Liver (tissue), 3 donors: ENCODE measurements at regions not wholly inside any gene's neighbourhood (a gene's known extent, or its start where the extent isn't known, plus 50 kb on each side); places are given as distances from the start of the nearest gene placed in this dataset.

ENCODE experiments used
- CTCF ChIP-seq: fragments of 150-350 bp; IDR thresholded peaks from 2 replicates; pipeline ENCODE4 v1.5.1; 2017; ENCODE audit warnings: improper control_type of control experiment, low read depth, low read length; ENCODE audit not compliant: missing input control
- GABPA ChIP-seq, 2 donors: IDR thresholded peaks in 1 of 2; conservative IDR thresholded peaks in 1 of 2; 2 replicates each; pipeline ENCODE4 v1.6.1; 2016; ENCODE audit warnings: antibody characterized with exemption in 2 of 2, mild to moderate bottlenecking in 1 of 2, moderate library complexity in 1 of 2
- RAD21 ChIP-seq, 2 donors: IDR thresholded peaks; 2 replicates each; pipeline ENCODE4 v1.6.1; 2016; ENCODE audit warnings: antibody characterized with exemption in 2 of 2, mild to moderate bottlenecking in 2 of 2
- TAF1 ChIP-seq: conservative IDR thresholded peaks from 2 replicates; pipeline ENCODE4 v1.6.1; 2016; ENCODE audit warnings: antibody characterized with exemption, mild to moderate bottlenecking
- YY1 ChIP-seq: IDR thresholded peaks from 2 replicates; pipeline ENCODE4 v1.6.1; 2016; ENCODE audit warnings: antibody characterized with exemption, mild to moderate bottlenecking
- donor health status: healthy.
- donor health status: healthy.

GRCh38 chr16:85168732-85169256 is 56.5 kb upstream of the CIBAR2 start:
- TF ChIP-seq CTCF: no peak
- TF ChIP-seq RAD21 (IDR thresholded peaks at IDR 0.05): no peak
- TF ChIP-seq TAF1: no peak
- no peak for TF ChIP-seq GABPA (IDR thresholded peaks at IDR 0.05 in 1 of 2, conservative IDR thresholded peaks at IDR 0.05 in 1 of 2)
- TF ChIP-seq YY1: no peak
